K562 (cell line): ENCODE measurements at regions not wholly inside any gene's neighbourhood (a gene's known extent, or its start where the extent isn't known, plus 50 kb on each side); places are given as distances from the start of the nearest gene placed in this dataset.

Source experiments
- ATAC-seq: fragments of 200-7000 bp; cut with Tn5 transposase; 3 replicates; pipeline ENCODE4 v1.9.1; 2020; ENCODE audit warnings: moderate library complexity
- BruUV-seq: library from RNA; stranded (reverse); fragments of 400-500 nt; replicated peaks from 2 replicates; lab custom pipeline; 2021; lab: Mats Ljungman, UMichigan
- CTCF ChIA-PET: fragments of 300-600 bp; formaldehyde crosslinking; extraction: SDS; loops from one replicate; lab custom pipeline; 2021; ENCODE audit warnings: low intra/inter-chr PET ratio; lab: Yijun Ruan, JAX
- POLR2A ChIA-PET: fragments of 300-600, 350-650 bp; sonication (Branson Sonifier 250); formaldehyde crosslinking; extraction: SDS; loops from one replicate; lab custom pipeline; 2021; ENCODE audit warnings: antibody characterized with exemption, inconsistent platforms; lab: Yijun Ruan, JAX
- DNase-seq, 4 experiments: peaks; one replicate each; pipeline versions ENCODE4 v3.0.0 to v3.0.0-alpha.2; 2011 to 2018; ENCODE audit warnings: low spot score in 3 of 4, mixed read lengths in 3 of 4; ENCODE audit errors: extremely low read depth in 1 of 4
- FAIRE-seq: peaks from 2 replicates; lab custom pipeline; 2011; peaks lifted over from hg19 to GRCh38; lab: Jason Lieb, UNC
- H2AFZ ChIP-seq: 2 replicates; pipeline ENCODE4 v1.6.0; 2011; ENCODE audit warnings: low read depth, low read length, control low read depth, inconsistent platforms
- H3K27ac ChIP-seq: fragments of 200-600 bp; 3 replicates; pipeline ENCODE4 v1.8.0; 2011; ENCODE audit warnings: low read depth, mild to moderate bottlenecking, control low read depth, inconsistent platforms, low read length, moderate library complexity, mixed read lengths; ENCODE audit errors: extremely low read depth
- H3K27me3 ChIP-seq, 2 experiments: fragments of 300-600 bp in 1 of 2; 2 replicates in 1 of 2; 3 replicates in 1 of 2; pipeline versions ENCODE4 v1.6.0 to v1.8.0; 2011; ENCODE audit warnings: inconsistent platforms in 2 of 2, low read length in 2 of 2, mild to moderate bottlenecking in 1 of 2, mixed read lengths in 1 of 2, moderate library complexity in 1 of 2; ENCODE audit not compliant: control insufficient read depth in 2 of 2, insufficient read depth in 2 of 2
- H3K36me3 ChIP-seq: fragments of 300-600 bp; 3 replicates; pipeline ENCODE4 v1.8.0; 2011; ENCODE audit warnings: mild to moderate bottlenecking, low read length, inconsistent platforms; ENCODE audit not compliant: control insufficient read depth, insufficient read depth
- H3K4me1 ChIP-seq, 2 experiments: fragments of 200-600 bp in 1 of 2; replicated peaks in 1 of 2; 2 replicates in 1 of 2; 3 replicates in 1 of 2; pipeline versions ENCODE4 v1.5.1 to v1.8.0; 2011; ENCODE audit warnings: inconsistent platforms in 2 of 2, low read length in 2 of 2, mild to moderate bottlenecking in 1 of 2, mixed read lengths in 1 of 2, moderate library complexity in 1 of 2; ENCODE audit not compliant: control insufficient read depth in 2 of 2, insufficient read depth in 2 of 2
- H3K4me2 ChIP-seq: 2 replicates; pipeline ENCODE4 v1.6.1; 2011; ENCODE audit warnings: low read length, control low read depth, inconsistent platforms, mixed read lengths; ENCODE audit not compliant: insufficient read depth
- H3K4me3 ChIP-seq: fragments of 200-600 bp; sonication (generic), shearing (Covaris generic); 2 replicates; pipeline ENCODE4 v1.5.1; 2016; ENCODE audit warnings: control low read depth, inconsistent platforms
- H3K79me2 ChIP-seq: fragments of 200-600 bp; 3 replicates; pipeline ENCODE4 v1.8.0; 2011; ENCODE audit warnings: low read length, inconsistent platforms; ENCODE audit not compliant: control insufficient read depth, insufficient read depth
- H3K9ac ChIP-seq, 2 experiments: 2 replicates each; pipeline versions ENCODE4 v1.6.0 to v1.6.1; 2011; ENCODE audit warnings: low read depth in 2 of 2, low read length in 2 of 2, control low read depth in 1 of 2, inconsistent platforms in 1 of 2, mild to moderate bottlenecking in 1 of 2, mixed read lengths in 1 of 2; ENCODE audit not compliant: insufficient read depth in 1 of 2
- H3K9me1 ChIP-seq: one replicate; pipeline ENCODE4 v1.6.0; 2011; ENCODE audit warnings: inconsistent platforms, mild to moderate bottlenecking, low read length, moderate library complexity; ENCODE audit not compliant: control insufficient read depth, insufficient read depth
- H3K9me3 ChIP-seq: replicated peaks from 2 replicates; pipeline ENCODE4 v1.5.1; 2011; ENCODE audit warnings: low read depth, low read length, inconsistent platforms; ENCODE audit not compliant: control insufficient read depth, insufficient read depth
- H4K20me1 ChIP-seq: replicated peaks from 2 replicates; pipeline ENCODE4 v1.6.1; 2011; ENCODE audit warnings: low read length, inconsistent platforms, mixed read lengths; ENCODE audit not compliant: control insufficient read depth, insufficient read depth
- KAT2B ChIP-seq: IDR thresholded peaks from one replicate; pipeline ENCODE4 v1.6.1; 2012; ENCODE audit warnings: low read depth, mild to moderate bottlenecking, control low read depth, inconsistent platforms, low read length, moderate library complexity
- KDM5B ChIP-seq: fragments of 200-600 bp; sonication (generic); IDR thresholded peaks from 2 replicates; pipeline ENCODE4 v1.6.1; 2012; ENCODE audit warnings: low read depth, mild to moderate bottlenecking, moderate library complexity, low read length, control low read depth, inconsistent platforms; ENCODE audit not compliant: insufficient replicate concordance
- NCOA1 ChIP-seq: fragments of 450-650 bp; IDR thresholded peaks from 2 replicates; pipeline ENCODE4 v1.6.1; 2016; ENCODE audit warnings: low read depth
- POLR2B ChIP-seq: fragments of 450-650 bp; IDR thresholded peaks from 2 replicates; pipeline ENCODE4 v1.6.1; 2018; ENCODE audit warnings: low read depth; ENCODE audit not compliant: partially characterized antibody
- SMARCA4 ChIP-seq: fragments of 450-650 bp; IDR thresholded peaks from 2 replicates; pipeline ENCODE4 v1.6.1; 2016
- SRF ChIP-seq, 2 experiments: fragments of 250-450, 450-650 bp in 1 of 2; sonication (Bioruptor Pico) in 1 of 2; sonication (generic) in 1 of 2; formaldehyde crosslinking; IDR thresholded peaks; 2 replicates each; pipeline versions ENCODE4 v1.5.0 to v1.5.1; 2020 to 2022; ENCODE audit warnings: mild to moderate bottlenecking in 1 of 2, missing genetic modification reagents in 1 of 2
- ZNF134 ChIP-seq: fragments of 250-450 bp; sonication (Bioruptor Pico); conservative IDR thresholded peaks from 2 replicates; pipeline ENCODE4 v1.4.0; 2020
- WGBS: fragments of 100-300 bp; shearing (Covaris generic); methylation state at CpG from one replicate; pipeline ENCODE4 v1.1.6; 2016; ENCODE audit warnings: low coverage, mixed read lengths; ENCODE audit not compliant: insufficient coverage; ENCODE audit errors: missing lambda C conversion rate; 5-methylcytosine and 5-hydroxymethylcytosine counted together
- in situ Hi-C: fragments of 300-500 bp; cut with MboI; formaldehyde crosslinking; loops from 4 replicates; pipeline ENCODE4 v1.15.0; 2018; ENCODE audit warnings: inconsistent platforms, mixed read lengths
- intact Hi-C: fragments of 100-400 bp; cut with micrococcal nuclease; formaldehyde crosslinking; loops from 2 replicates; pipeline ENCODE4 v1.14.2; 2022
- TF ChIP-seq, protein P1 (sequence below): fragments of 450-650 bp; IDR thresholded peaks from 2 replicates; pipeline ENCODE4 v1.6.1; 2017; ENCODE audit warnings: antibody characterized with exemption, mild to moderate bottlenecking

DNA sequence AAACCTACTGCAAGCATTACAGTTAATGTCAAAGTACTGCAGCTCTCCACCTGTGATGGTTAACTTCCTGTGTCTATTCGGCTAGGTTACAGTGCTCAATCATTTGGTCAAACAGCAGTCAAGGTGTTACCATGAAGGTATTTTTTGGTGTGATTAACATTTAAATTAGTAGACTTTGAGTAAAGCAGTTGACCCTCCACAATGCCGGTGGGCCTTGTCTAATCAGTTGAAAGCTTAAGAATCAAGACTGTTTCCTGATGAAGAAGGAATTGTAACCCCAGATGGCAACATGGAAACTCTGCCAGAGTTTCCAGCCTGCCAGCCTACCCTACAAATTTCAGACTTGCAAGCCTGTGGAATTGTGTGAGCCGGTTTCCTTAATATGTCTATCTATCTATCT lies 683.9 kb downstream of the BRD1 start:
- Histone ChIP-seq H3K4me1 (no peaks in the 10 kb centered on the region), H2AFZ (no peak overlapping the region), H3K4me2 (no peak overlapping the region), H4K20me1 (no peaks in the 10 kb centered on the region), H3K79me2 (no peaks in the 10 kb centered on the region), H3K9me1 (no peaks in the 10 kb centered on the region), H3K9me3 (no peaks in the 10 kb centered on the region), H3K36me3 (no peaks in the 10 kb centered on the region), H3K27ac (no peak overlapping the region), H3K27me3 (peaks cover 0 to 13% of the 10 kb centered on the region in 2 experiments; a peak in 2 of 5 replicates), H3K4me3 (no peak overlapping the region), H3K9ac (no peak overlapping the region)
- ChIA-PET CTCF (no interaction called here), POLR2A (no interaction called here)
- 0% methylated on average over 3 of the region's 3 CpGs for WGBS
- ATAC-seq (no peak), DNase-seq (no peak), FAIRE-seq (no peak)
- intact Hi-C loops = no loop called here
- BruUV-seq = no TSS peak
- in situ Hi-C loops = no loop called here
- TF ChIP-seq KAT2B = no peak
- TF ChIP-seq SRF (CRISPR knock-in tag; IDR thresholded peaks at IDR 0.05) = no peak
- peak; percentile 82 for TF ChIP-seq ZNF134 (CRISPR knock-in tag)
- TF ChIP-seq, protein P1, sequence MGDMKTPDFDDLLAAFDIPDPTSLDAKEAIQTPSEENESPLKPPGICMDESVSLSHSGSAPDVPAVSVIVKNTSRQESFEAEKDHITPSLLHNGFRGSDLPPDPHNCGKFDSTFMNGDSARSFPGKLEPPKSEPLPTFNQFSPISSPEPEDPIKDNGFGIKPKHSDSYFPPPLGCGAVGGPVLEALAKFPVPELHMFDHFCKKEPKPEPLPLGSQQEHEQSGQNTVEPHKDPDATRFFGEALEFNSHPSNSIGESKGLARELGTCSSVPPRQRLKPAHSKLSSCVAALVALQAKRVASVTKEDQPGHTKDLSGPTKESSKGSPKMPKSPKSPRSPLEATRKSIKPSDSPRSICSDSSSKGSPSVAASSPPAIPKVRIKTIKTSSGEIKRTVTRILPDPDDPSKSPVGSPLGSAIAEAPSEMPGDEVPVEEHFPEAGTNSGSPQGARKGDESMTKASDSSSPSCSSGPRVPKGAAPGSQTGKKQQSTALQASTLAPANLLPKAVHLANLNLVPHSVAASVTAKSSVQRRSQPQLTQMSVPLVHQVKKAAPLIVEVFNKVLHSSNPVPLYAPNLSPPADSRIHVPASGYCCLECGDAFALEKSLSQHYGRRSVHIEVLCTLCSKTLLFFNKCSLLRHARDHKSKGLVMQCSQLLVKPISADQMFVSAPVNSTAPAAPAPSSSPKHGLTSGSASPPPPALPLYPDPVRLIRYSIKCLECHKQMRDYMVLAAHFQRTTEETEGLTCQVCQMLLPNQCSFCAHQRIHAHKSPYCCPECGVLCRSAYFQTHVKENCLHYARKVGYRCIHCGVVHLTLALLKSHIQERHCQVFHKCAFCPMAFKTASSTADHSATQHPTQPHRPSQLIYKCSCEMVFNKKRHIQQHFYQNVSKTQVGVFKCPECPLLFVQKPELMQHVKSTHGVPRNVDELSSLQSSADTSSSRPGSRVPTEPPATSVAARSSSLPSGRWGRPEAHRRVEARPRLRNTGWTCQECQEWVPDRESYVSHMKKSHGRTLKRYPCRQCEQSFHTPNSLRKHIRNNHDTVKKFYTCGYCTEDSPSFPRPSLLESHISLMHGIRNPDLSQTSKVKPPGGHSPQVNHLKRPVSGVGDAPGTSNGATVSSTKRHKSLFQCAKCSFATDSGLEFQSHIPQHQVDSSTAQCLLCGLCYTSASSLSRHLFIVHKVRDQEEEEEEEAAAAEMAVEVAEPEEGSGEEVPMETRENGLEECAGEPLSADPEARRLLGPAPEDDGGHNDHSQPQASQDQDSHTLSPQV = no peak
- no peak for TF ChIP-seq KDM5B
- TF ChIP-seq NCOA1 = no peak
- TF ChIP-seq SMARCA4 = no peak
- TF ChIP-seq POLR2B = no peak
